Suprapubic skin (tissue), 4 donors: ENCODE measurements at regions not wholly inside any gene's neighbourhood (a gene's known extent, or its start where the extent isn't known, plus 50 kb on each side); places are given as distances from the start of the nearest gene placed in this dataset.
"Not testable (repeated sequence)": the region's sequence is repeated elsewhere in the genome, so short reads cannot be mapped to it uniquely, and the experiment has no call there.

Experiments used
- DNase-seq, 2 donors: peaks; one replicate each; pipeline ENCODE4 v3.0.0-alpha.2; 2019; ENCODE audit warnings: low spot score in 2 of 2
- H3K27ac ChIP-seq: fragments of 200-600 bp; sonication (generic); one replicate; pipeline ENCODE4 v1.5.1; 2019
- H3K27me3 ChIP-seq: fragments of 200-600 bp; sonication (generic); one replicate; pipeline ENCODE4 v1.5.1; 2019
- H3K36me3 ChIP-seq: fragments of 200-600 bp; sonication (generic); one replicate; pipeline ENCODE4 v1.5.1; 2019
- H3K4me1 ChIP-seq: fragments of 200-600 bp; sonication (generic); one replicate; pipeline ENCODE4 v1.5.1; 2019
- H3K4me3 ChIP-seq: fragments of 200-600 bp; sonication (generic); one replicate; pipeline ENCODE4 v1.5.1; 2019; ENCODE audit warnings: mild to moderate bottlenecking
- H3K9me3 ChIP-seq: fragments of 200-600 bp; sonication (generic); one replicate; pipeline ENCODE4 v1.5.1; 2019
- WGBS: methylation state at CpG from one replicate; pipeline ENCODE4 v1.1.5; 2018; 5-methylcytosine and 5-hydroxymethylcytosine counted together

DNA sequence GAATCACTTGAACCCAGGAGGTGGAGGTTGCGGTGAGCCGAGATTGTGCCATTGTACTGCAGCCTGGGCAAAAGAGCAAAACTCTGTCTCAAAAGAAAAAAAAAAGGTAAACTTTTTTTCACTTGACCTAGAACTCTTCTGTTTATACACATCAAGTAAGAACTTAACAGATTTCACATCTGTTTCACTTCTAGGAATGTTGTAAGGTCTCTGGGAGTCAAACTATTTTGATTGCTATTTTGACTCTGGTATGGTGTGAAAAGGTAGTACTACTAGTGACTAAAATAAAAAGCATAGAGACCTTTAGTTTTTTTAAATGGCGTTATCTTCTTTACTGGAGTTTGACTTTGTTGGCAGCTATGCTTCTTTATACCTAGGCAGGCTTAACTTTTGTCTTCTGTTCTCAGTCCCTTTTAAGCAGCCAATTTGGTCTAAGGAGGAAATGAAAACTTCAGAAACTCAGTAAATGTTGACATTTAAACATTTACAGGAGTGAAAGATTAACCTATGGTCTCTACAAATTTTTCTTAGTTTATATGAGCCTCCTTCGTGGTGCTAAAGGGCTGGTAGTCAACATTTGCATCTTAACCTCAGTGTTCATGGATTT is 84.7 kb downstream of the METTL2B start:
- WGBS: 82% methylated on average over 3 of the region's 4 CpGs
- not testable (repeated sequence) for H3K4me3 ChIP-seq, H3K36me3 ChIP-seq, H3K27me3 ChIP-seq, H3K27ac ChIP-seq, H3K4me1 ChIP-seq, DNase-seq, H3K9me3 ChIP-seq

DNA sequence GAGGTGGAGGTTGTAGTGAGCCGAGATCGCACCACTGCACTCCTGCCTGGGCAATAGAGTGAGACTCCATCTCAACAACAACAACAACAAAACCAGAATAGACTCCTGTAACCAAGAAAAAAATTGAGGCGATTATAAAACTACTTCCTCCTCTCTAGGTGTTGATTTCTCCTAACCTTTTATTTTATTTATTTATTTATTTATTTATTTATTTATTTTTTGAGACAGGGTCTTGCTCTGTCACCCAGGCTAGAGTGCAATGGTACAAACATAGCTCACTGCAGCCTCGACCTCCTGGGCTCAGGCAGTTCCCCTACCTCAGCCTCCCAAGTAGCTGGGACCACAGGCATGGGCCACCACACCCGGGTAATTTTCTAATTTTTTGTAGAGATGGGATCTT is 86.2 kb downstream of the METTL2B start:
- not testable (repeated sequence) for H3K27me3 ChIP-seq, H3K4me3 ChIP-seq, H3K27ac ChIP-seq, DNase-seq, H3K9me3 ChIP-seq, H3K4me1 ChIP-seq, H3K36me3 ChIP-seq
- 96% methylated on average over 5 of the region's 5 CpGs for WGBS

- not testable (repeated sequence) for DNase-seq, H3K27ac ChIP-seq
- WGBS: 100% methylated on average over 2 of the region's 2 CpGs
Observed at GRCh38 chr7:128564123-128564700, 87.7 kb downstream of the METTL2B start.

GRCh38 chr7:128564932-128565864 is 88.7 kb downstream of the METTL2B start:
- H3K4me3 ChIP-seq, DNase-seq, H3K27ac ChIP-seq, H3K9me3 ChIP-seq, H3K27me3 ChIP-seq, H3K36me3 ChIP-seq, H3K4me1 ChIP-seq: not testable (repeated sequence)
- WGBS: 75% methylated on average over 4 of the region's 4 CpGs

More at GRCh38 chr7:128564123-128564700, 87.7 kb downstream of the METTL2B start:
- not testable (repeated sequence) for H3K9me3 ChIP-seq, H3K27me3 ChIP-seq, H3K36me3 ChIP-seq, H3K4me3 ChIP-seq, H3K4me1 ChIP-seq

DNA sequence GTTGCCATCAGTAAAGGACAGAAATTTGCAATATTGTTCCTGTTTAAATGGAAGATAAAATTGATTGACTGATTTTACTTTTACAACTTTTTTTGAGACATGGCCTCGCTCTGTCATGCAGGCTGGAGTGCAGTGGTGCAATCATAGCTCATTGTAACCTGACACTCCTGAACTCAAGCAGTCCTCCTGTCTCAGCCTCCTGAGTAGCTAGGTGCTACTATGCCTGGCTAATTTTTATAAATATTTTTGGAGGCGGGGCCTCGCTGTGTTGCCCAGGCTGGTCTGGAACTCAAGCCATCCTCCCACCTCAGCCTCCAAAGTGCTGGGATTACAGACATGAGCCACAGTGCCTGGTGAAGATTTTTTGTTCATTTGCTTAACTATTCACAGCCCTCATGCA is 96.8 kb upstream of the GARIN1A start:
- H3K36me3 ChIP-seq, H3K27me3 ChIP-seq, H3K27ac ChIP-seq, H3K4me1 ChIP-seq, H3K9me3 ChIP-seq, DNase-seq, H3K4me3 ChIP-seq: not testable (repeated sequence)
- WGBS: 95% methylated on average over 3 of the region's 3 CpGs

DNA sequence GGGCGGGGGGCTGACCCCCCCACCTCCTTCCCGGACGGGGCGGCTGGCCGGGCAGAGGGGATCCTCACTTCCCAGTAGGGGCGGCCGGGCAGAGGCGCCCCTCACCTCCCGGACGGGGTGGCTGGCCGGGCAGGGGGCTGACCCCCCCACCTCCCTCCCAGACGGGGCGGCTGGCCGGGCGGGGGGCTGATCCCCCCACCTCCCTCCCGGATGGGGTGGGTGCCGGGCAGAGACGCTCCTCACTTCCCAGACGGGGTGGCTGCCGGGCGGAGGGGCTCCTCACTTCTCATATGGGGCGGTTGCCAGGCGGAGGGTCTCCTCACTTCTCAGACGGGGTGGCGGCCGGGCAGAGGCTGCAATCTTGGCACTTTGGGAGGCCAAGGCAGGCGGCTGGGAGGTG is 95.1 kb upstream of the GARIN1A start:
- not testable (repeated sequence) for H3K4me1 ChIP-seq, DNase-seq, H3K4me3 ChIP-seq, H3K27ac ChIP-seq, H3K27me3 ChIP-seq, H3K9me3 ChIP-seq
- no CpG with 5 or more reads among the region's 27 CpGs for WGBS
- H3K36me3 ChIP-seq: peaks cover 14% of the 10 kb centered on the region

- H3K9me3 ChIP-seq, DNase-seq, H3K4me1 ChIP-seq, H3K27me3 ChIP-seq, H3K27ac ChIP-seq, H3K4me3 ChIP-seq: not testable (repeated sequence)
- WGBS: 77% methylated on average over 3 of the region's 4 CpGs
- H3K36me3 ChIP-seq: peaks cover 21% of the 10 kb centered on the region
Observed at GRCh38 chr7:128579843-128580242, 92.2 kb upstream of the GARIN1A start.

GRCh38 chr7:128581100-128581499 is 91.0 kb upstream of the GARIN1A start:
- not testable (repeated sequence) for H3K27me3 ChIP-seq, H3K27ac ChIP-seq, H3K4me1 ChIP-seq, DNase-seq, H3K9me3 ChIP-seq, H3K4me3 ChIP-seq
- peaks cover 23% of the 10 kb centered on the region for H3K36me3 ChIP-seq
- 91% methylated on average over 5 of the region's 5 CpGs for WGBS

- not testable (repeated sequence) for H3K27me3 ChIP-seq, H3K4me1 ChIP-seq, H3K4me3 ChIP-seq, H3K27ac ChIP-seq, H3K9me3 ChIP-seq, DNase-seq
- H3K36me3 ChIP-seq: peaks cover 25% of the 10 kb centered on the region
- 74% methylated on average over 2 of the region's 2 CpGs for WGBS
Observed at GRCh38 chr7:128581825-128582561, 90.1 kb upstream of the GARIN1A start.

DNA sequence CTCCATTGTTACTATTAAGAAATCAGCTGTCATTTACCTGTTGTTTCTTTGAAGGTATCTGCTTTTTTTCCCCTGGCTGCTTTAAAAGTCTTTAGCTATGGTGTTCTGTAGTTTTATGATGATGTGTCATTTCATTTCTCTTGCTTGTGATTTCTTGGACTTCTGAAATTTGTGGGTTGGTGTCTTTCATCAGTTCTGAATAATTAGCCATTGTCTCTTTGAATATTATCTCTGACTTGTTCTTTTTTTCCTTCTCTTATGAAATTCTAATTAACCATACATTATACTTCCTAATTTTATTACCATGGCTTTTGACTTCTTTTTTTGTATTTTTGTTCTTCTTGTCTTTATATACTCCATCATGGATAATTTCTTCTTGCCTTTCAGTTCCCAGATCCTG is 85.4 kb upstream of the GARIN1A start:
- H3K4me3 ChIP-seq, H3K9me3 ChIP-seq, H3K4me1 ChIP-seq, DNase-seq, H3K27me3 ChIP-seq, H3K27ac ChIP-seq: not testable (repeated sequence)
- H3K36me3 ChIP-seq: peaks cover 22% of the 10 kb centered on the region
